ENCODE measurements at regions not wholly inside any gene's neighbourhood (a gene's known extent, or its start where the extent isn't known, plus 50 kb on each side); places are given as distances from the start of the nearest gene placed in this dataset.

- TF ChIP-seq RAD21 (IDR thresholded peaks at IDR 0.05; ENCODE audit: low read length) (no peak), JUND (IDR thresholded peaks at IDR 0.05) (no peak), TEAD4 (IDR thresholded peaks at IDR 0.05; ENCODE audit: borderline replicate concordance, insufficient read depth) (no peak), CTCF (IDR thresholded peaks at IDR 0.05) (no peak), RCOR1 (IDR thresholded peaks at IDR 0.05; ENCODE audit: low read length) (no peak), GATA2 (CRISPR knock-in tag; IDR thresholded peaks at IDR 0.05) (no peak), TAF1 (IDR thresholded peaks at IDR 0.05; ENCODE audit: borderline replicate concordance, low read depth, low read length) (no peak), SIN3A (IDR thresholded peaks at IDR 0.05; ENCODE audit: borderline replicate concordance, low read depth, low read length) (no peak), SMC3 (IDR thresholded peaks at IDR 0.05; ENCODE audit: low read depth, low read length) (no peak)
- TF ChIP-seq, protein P1, sequence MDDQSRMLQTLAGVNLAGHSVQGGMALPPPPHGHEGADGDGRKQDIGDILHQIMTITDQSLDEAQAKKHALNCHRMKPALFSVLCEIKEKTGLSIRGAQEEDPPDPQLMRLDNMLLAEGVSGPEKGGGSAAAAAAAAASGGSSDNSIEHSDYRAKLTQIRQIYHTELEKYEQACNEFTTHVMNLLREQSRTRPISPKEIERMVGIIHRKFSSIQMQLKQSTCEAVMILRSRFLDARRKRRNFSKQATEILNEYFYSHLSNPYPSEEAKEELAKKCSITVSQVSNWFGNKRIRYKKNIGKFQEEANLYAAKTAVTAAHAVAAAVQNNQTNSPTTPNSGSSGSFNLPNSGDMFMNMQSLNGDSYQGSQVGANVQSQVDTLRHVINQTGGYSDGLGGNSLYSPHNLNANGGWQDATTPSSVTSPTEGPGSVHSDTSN (IDR thresholded peaks at IDR 0.05) = no peak
- TF ChIP-seq, protein P2, sequence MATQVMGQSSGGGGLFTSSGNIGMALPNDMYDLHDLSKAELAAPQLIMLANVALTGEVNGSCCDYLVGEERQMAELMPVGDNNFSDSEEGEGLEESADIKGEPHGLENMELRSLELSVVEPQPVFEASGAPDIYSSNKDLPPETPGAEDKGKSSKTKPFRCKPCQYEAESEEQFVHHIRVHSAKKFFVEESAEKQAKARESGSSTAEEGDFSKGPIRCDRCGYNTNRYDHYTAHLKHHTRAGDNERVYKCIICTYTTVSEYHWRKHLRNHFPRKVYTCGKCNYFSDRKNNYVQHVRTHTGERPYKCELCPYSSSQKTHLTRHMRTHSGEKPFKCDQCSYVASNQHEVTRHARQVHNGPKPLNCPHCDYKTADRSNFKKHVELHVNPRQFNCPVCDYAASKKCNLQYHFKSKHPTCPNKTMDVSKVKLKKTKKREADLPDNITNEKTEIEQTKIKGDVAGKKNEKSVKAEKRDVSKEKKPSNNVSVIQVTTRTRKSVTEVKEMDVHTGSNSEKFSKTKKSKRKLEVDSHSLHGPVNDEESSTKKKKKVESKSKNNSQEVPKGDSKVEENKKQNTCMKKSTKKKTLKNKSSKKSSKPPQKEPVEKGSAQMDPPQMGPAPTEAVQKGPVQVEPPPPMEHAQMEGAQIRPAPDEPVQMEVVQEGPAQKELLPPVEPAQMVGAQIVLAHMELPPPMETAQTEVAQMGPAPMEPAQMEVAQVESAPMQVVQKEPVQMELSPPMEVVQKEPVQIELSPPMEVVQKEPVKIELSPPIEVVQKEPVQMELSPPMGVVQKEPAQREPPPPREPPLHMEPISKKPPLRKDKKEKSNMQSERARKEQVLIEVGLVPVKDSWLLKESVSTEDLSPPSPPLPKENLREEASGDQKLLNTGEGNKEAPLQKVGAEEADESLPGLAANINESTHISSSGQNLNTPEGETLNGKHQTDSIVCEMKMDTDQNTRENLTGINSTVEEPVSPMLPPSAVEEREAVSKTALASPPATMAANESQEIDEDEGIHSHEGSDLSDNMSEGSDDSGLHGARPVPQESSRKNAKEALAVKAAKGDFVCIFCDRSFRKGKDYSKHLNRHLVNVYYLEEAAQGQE (IDR thresholded peaks at IDR 0.05; ENCODE audit: low read depth, low read length) = no peak
Measured at GRCh38 chr3:72577190-72577589, 271.1 kb downstream of the SHQ1 start.
